ENCODE measurements at regions not wholly inside any gene's neighbourhood (a gene's known extent, or its start where the extent isn't known, plus 50 kb on each side); places are given as distances from the start of the nearest gene placed in this dataset.

DNA sequence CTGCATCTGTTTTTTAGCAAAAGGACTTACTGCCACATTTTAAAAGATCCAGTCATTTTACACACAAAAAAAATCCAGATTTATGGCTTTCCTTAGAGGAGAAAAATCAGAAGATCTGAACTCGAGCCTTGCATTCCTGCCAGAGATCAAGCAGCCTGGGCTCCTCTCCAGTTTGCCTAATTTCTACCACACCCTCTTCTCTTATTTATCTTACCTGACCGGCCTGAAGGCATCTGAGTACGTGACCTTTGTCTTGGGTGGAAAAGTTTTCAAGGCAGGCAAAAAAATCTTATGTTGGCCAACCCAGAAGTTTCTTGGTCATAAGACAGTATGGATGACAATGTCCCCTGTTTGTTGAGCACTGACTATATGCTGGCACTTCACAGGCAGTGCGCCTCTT, 60.3 kb downstream of the CHRD start:
- intact Hi-C loops (cut with DNase I; ENCODE audit: low total_unique reads): no loop called here
- TF ChIP-seq, protein P1, sequence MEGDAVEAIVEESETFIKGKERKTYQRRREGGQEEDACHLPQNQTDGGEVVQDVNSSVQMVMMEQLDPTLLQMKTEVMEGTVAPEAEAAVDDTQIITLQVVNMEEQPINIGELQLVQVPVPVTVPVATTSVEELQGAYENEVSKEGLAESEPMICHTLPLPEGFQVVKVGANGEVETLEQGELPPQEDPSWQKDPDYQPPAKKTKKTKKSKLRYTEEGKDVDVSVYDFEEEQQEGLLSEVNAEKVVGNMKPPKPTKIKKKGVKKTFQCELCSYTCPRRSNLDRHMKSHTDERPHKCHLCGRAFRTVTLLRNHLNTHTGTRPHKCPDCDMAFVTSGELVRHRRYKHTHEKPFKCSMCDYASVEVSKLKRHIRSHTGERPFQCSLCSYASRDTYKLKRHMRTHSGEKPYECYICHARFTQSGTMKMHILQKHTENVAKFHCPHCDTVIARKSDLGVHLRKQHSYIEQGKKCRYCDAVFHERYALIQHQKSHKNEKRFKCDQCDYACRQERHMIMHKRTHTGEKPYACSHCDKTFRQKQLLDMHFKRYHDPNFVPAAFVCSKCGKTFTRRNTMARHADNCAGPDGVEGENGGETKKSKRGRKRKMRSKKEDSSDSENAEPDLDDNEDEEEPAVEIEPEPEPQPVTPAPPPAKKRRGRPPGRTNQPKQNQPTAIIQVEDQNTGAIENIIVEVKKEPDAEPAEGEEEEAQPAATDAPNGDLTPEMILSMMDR (IDR thresholded peaks at IDR 0.05): no peak
- Histone ChIP-seq H3K27ac (no peak overlapping the region), H3K4me1 (no peaks in the 10 kb centered on the region), H3K4me3 (no peak overlapping the region), H3K27me3 (no peaks in the 10 kb centered on the region), H3K9me3 (peaks cover 0 to 5% (median 0%) of the 10 kb centered on the region in 3 donors), H3K36me3 (no peaks in the 10 kb centered on the region)
- DNase-seq: no peak

DNA sequence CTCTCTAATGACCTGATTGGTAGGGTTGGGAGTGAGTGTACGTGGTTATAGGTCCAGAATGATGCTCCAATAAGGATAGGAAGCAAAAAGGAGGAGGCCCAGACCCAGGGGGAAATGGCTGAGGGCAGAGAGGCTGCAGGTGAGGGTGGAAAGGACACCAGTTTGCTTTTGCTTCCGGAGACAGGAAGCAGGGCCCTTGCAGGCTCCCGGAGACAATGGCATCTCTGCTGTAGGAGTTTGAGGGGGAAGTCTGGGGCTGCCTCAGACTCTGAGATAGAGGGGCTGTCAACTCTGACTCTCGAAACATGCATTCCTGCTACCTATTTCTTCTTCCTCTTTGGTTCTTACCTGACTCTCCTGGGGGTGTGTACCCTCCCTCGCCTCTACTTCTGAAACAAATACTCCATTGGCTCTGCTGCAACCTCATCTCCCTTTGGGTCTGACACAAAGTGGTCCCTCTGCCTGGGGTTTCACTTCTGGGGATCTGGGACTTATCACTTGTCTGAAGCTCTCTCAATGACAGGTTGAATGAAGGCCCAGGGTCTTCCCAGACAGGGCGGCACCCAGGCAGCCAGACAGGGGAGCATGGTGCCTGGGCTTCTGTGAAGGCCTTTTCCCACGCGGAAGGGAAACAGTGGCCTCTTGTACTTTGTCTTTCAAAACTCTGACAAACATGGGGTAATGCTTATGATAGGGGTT, 61.5 kb downstream of the CHRD start:
- no peak overlapping the region for H3K4me3 ChIP-seq
- H3K9me3 ChIP-seq: peaks cover 0 to 5% (median 0%) of the 10 kb centered on the region in 3 donors
- no peak overlapping the region for H3K27ac ChIP-seq
- no peaks in the 10 kb centered on the region for H3K27me3 ChIP-seq
- intact Hi-C loops (cut with DNase I; ENCODE audit: low total_unique reads): no loop called here
- no peaks in the 10 kb centered on the region for H3K4me1 ChIP-seq
- no peak for DNase-seq
- TF ChIP-seq, protein P1 (IDR thresholded peaks at IDR 0.05): no peak
- H3K36me3 ChIP-seq: no peaks in the 10 kb centered on the region

DNA sequence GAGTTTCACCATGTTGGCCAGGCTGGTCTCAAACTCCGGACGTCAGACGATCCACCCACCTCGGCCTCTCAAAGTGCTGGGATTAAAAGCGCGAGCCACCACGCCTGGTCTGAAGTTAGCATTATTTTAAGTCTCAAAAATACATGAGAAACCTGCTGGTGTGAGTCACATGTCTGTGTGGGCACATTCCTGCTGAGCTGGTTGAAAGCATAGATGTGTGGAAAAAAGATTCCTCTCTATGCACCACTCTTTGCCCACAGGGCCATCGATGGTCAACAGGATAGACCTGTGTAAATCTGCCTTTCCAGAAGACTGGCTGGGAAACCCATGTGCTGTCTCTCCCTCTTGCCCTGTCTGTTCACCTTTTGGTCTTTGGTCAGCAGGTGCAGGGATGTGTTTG, 63.5 kb downstream of the CHRD start:
- no peaks in the 10 kb centered on the region for H3K36me3 ChIP-seq
- intact Hi-C loops (cut with DNase I; ENCODE audit: low total_unique reads): no loop called here
- peaks cover 0 to under 1% (median 0%) of the 10 kb centered on the region in 4 donors for H3K4me1 ChIP-seq
- H3K9me3 ChIP-seq: peaks cover 0 to 2% (median 0%) of the 10 kb centered on the region in 3 donors
- TF ChIP-seq, protein P1 (IDR thresholded peaks at IDR 0.05): no peak
- peaks cover 0 to 4% of the 10 kb centered on the region in 2 donors for H3K27me3 ChIP-seq
- no peak overlapping the region for H3K27ac ChIP-seq
- no peak overlapping the region for H3K4me3 ChIP-seq
- no peak for DNase-seq

DNA sequence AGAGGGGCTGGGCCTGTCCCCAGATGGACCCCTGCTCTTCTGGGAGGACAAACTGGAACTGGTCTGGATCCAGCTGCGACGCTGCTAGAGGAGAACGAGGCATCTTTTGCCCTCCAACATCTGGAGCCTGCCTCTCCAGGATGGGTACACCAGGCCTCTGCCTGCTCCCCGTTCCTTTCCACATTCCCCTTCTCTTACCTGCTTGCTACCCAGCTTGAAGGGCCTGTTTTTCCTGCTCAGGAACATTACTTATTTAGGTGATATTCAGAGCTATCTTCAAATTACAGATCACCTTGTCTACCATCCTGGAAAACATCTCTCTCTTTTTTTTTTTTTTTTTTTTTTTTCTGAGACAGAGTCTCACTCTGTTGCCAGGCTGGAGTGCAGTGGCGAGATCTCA, 64.0 kb downstream of the CHRD start:
- intact Hi-C loops (cut with DNase I; ENCODE audit: low total_unique reads): no loop called here
- Histone ChIP-seq H3K4me3 (no peak overlapping the region), H3K9me3 (no peaks in the 10 kb centered on the region), H3K4me1 (peaks cover 0 to 3% (median 0%) of the 10 kb centered on the region in 4 donors), H3K27me3 (peaks cover 0 to 7% of the 10 kb centered on the region in 2 donors), H3K36me3 (no peaks in the 10 kb centered on the region), H3K27ac (no peak overlapping the region)
- no peak for DNase-seq
- TF ChIP-seq, protein P1 (IDR thresholded peaks at IDR 0.05): no peak

DNA sequence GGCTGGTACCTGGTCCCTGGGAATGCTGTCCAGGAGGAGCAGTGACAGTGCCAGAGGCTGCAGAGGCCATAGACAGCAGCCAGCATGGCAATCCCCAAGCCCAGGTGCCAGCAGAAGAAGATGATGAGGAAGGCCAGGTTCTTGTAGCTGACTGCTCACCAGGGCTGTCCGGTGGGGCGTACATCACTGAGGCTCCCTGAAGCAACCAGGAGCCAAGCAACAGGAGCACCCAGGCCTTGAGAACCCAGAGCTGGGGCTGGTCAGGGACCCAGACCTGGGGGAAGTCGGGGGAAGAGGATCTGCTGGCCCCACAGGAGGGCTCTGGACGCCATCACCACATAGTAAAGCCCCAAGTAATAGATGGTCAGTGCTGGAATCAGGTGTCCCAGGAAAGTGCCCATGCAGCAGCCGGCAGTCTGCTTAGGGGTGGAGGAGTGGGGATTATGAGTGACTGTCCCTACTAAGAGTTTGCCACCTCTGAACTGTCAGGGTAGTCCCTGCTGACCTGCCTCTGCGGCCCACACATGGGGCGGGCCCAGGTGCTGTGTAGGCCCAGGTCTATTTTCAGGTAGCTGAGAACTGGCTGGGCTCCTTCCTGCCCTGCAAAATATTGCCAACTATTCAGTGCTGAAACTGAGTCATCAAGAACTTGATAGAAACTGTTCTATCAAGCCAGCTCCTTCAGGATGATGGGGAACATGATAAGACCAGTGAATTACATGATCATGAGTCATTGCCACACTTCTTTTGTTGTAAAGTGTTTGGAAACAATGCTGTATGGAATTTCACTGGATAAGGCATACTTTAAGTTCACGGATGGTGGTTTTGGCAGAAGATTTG, 68.7 kb downstream of the CHRD start:
- no peaks in the 10 kb centered on the region for H3K36me3 ChIP-seq
- H3K27ac ChIP-seq: no peak overlapping the region

More for the DNA sequence above, 68.7 kb downstream of the CHRD start:
- H3K9me3 ChIP-seq: no peaks in the 10 kb centered on the region
- DNase-seq: no peak
- intact Hi-C loops (cut with DNase I; ENCODE audit: low total_unique reads): no loop called here
- TF ChIP-seq, protein P1 (IDR thresholded peaks at IDR 0.05): no peak
- H3K4me1 ChIP-seq: peaks cover 0 to 3% (median 0%) of the 10 kb centered on the region in 4 donors
- no peak overlapping the region for H3K4me3 ChIP-seq
- peaks cover 0 to 7% of the 10 kb centered on the region in 2 donors for H3K27me3 ChIP-seq

All from tibial artery (tissue), 4 donors.